MCF 10A (cell line): ENCODE measurements at regions not wholly inside any gene's neighbourhood (a gene's known extent, or its start where the extent isn't known, plus 50 kb on each side); places are given as distances from the start of the nearest gene placed in this dataset.
"Not testable (repeated sequence)": the region's sequence is repeated elsewhere in the genome, so short reads cannot be mapped to it uniquely, and the experiment has no call there.

Source experiments
- BruUV-seq: library from RNA; stranded (reverse); fragments of 400-500 nt; replicated peaks from 2 replicates; lab custom pipeline; 2021; lab: Mats Ljungman, UMichigan
- CTCF ChIA-PET: fragments of 300-600 bp; sonication (Branson Sonifier 250); formaldehyde crosslinking; extraction: SDS; loops from one replicate; lab custom pipeline; 2021; ENCODE audit warnings: antibody characterized with exemption, inconsistent platforms; lab: Yijun Ruan, JAX
- POLR2A ChIA-PET: fragments of 300-600, 350-650 bp; sonication (Branson Sonifier 250); formaldehyde crosslinking; extraction: SDS; loops from one replicate; lab custom pipeline; 2020; ENCODE audit warnings: antibody characterized with exemption, inconsistent platforms; lab: Yijun Ruan, JAX
- DNase-seq: peaks from one replicate; pipeline ENCODE4 v3.0.0-alpha.2; 2018; ENCODE audit not compliant: unreplicated experiment
- H3K27ac Mint-ChIP-seq: one replicate; pipeline ENCODE4 v1.8.0; 2022; ENCODE audit warnings: mild to moderate bottlenecking, low read depth, mixed read lengths; ENCODE audit not compliant: unreplicated experiment
- H3K27me3 Mint-ChIP-seq: one replicate; pipeline ENCODE4 v1.8.0; 2022; ENCODE audit warnings: mixed read lengths; ENCODE audit not compliant: insufficient read depth, unreplicated experiment
- H3K36me3 Mint-ChIP-seq: one replicate; pipeline ENCODE4 v1.8.0; 2022; ENCODE audit warnings: mild to moderate bottlenecking, moderate library complexity, mixed read lengths; ENCODE audit not compliant: insufficient read depth, unreplicated experiment
- H3K4me1 Mint-ChIP-seq: one replicate; pipeline ENCODE4 v1.8.0; 2022; ENCODE audit warnings: mixed read lengths; ENCODE audit not compliant: insufficient read depth, unreplicated experiment
- H3K4me3 Mint-ChIP-seq: one replicate; pipeline ENCODE4 v1.8.0; 2022; ENCODE audit warnings: mild to moderate bottlenecking, moderate library complexity, mixed read lengths; ENCODE audit not compliant: unreplicated experiment
- H3K9me3 Mint-ChIP-seq: one replicate; pipeline ENCODE4 v1.8.0; 2022; ENCODE audit warnings: mixed read lengths; ENCODE audit not compliant: unreplicated experiment
- CTCF ChIP-seq: fragments of 200-600 bp; IDR thresholded peaks from one replicate; pipeline ENCODE4 v1.8.0; 2022; ENCODE audit warnings: antibody characterized with exemption, mild to moderate bottlenecking; ENCODE audit not compliant: unreplicated experiment
- intact Hi-C: fragments of 100-400 bp; cut with micrococcal nuclease; formaldehyde crosslinking; loops from 2 replicates; pipeline ENCODE4 v1.14.1; 2022

GRCh38 chr5:45893309-45893708 lies 197.1 kb upstream of the HCN1 start:
- no TSS peak for BruUV-seq
- peaks cover 6% of the 10 kb centered on the region for H3K36me3 Mint-ChIP-seq
- no peak for DNase-seq
- ChIA-PET POLR2A (no interaction called here), CTCF (no interaction called here)
- intact Hi-C loops = no loop called here
- TF ChIP-seq CTCF = no peak
- no peaks in the 10 kb centered on the region for H3K27me3 Mint-ChIP-seq
- no peak overlapping the region for H3K4me3 Mint-ChIP-seq
- H3K9me3 Mint-ChIP-seq = peaks cover 20% of the 10 kb centered on the region
- H3K27ac Mint-ChIP-seq = no peak overlapping the region
- H3K4me1 Mint-ChIP-seq = no peaks in the 10 kb centered on the region

DNA sequence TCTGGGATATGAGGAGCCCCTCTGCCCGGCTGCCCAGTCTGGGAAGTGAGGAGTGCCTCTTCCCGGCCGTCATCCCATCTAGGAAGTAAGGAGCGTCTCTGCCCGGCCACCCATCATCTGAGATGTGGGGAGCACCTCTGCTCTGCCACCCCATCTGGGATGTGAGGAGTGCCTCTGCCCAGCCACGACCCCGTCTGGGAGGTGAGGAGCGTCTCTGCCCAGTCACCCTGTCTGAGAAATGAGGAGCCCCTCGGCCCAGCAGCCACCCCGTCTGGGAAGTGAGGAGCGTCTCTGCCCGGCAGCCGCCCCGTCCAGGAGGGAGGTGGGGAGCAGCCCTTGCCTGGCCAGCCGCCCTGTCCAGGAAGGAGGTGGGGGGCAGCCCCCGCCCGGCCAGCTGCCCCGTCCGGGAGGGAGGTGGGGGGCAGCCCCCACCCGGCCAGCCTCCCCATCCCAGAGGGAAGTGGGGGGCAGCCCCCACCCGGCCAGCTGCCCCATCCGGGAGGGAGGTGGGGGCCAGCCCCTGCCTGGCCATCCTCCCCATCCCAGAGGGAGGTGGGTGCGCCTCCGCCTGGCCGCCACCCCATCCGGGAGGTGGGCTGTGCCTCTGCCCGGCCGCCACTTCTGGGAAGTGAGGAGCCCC lies 194.4 kb upstream of the HCN1 start:
- POLR2A ChIA-PET, DNase-seq, intact Hi-C loops, H3K27me3 Mint-ChIP-seq, H3K27ac Mint-ChIP-seq, H3K36me3 Mint-ChIP-seq, H3K4me1 Mint-ChIP-seq, BruUV-seq, H3K4me3 Mint-ChIP-seq: not testable (repeated sequence)
- H3K9me3 Mint-ChIP-seq = peaks cover 26% of the 10 kb centered on the region
- CTCF ChIA-PET = interaction anchor here (0.7 kb wide), 1 partner anchor 258 kb away, joined by 3 read pairs; no protein-coding TSS in a partner anchor

DNA sequence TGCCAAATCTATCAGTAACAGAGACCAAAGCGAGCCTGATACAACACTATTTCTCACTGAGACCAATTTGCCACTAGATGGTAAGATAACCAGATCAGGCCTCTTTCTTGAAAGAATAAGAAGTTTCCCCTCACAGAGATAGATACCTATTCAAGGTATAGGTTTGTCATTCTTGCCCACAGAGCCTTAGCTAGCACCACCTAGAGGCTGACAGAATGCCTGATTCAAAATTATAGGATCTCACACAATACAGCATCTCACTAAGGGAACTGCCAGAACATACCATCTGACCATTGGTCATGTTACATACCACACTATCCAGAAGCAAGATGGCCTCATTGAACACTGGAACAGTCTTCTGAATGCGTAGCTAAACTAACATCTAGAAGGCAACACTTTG lies 166.6 kb upstream of the HCN1 start:
- no peak for DNase-seq
- intact Hi-C loops = no loop called here
- Mint-ChIP-seq H3K36me3 (no peaks in the 10 kb centered on the region), H3K4me3 (no peak overlapping the region), H3K27ac (no peak overlapping the region), H3K27me3 (no peaks in the 10 kb centered on the region), H3K4me1 (no peaks in the 10 kb centered on the region), H3K9me3 (no peaks in the 10 kb centered on the region)
- BruUV-seq = no TSS peak
- TF ChIP-seq CTCF = no peak
- ChIA-PET CTCF (no interaction called here), POLR2A (no interaction called here)

GRCh38 chr5:45847877-45848276 lies 151.7 kb upstream of the HCN1 start:
- no peak overlapping the region for H3K27ac Mint-ChIP-seq
- intact Hi-C loops = no loop called here
- DNase-seq = no peak
- H3K4me1 Mint-ChIP-seq = no peaks in the 10 kb centered on the region
- no TSS peak for BruUV-seq
- no peaks in the 10 kb centered on the region for H3K36me3 Mint-ChIP-seq
- TF ChIP-seq CTCF = no peak
- H3K9me3 Mint-ChIP-seq = peaks cover 33% of the 10 kb centered on the region
- no peaks in the 10 kb centered on the region for H3K27me3 Mint-ChIP-seq
- ChIA-PET POLR2A (no interaction called here), CTCF (no interaction called here)
- no peak overlapping the region for H3K4me3 Mint-ChIP-seq
